ENCODE measurements at regions not wholly inside any gene's neighbourhood (a gene's known extent, or its start where the extent isn't known, plus 50 kb on each side); places are given as distances from the start of the nearest gene placed in this dataset.

DNA sequence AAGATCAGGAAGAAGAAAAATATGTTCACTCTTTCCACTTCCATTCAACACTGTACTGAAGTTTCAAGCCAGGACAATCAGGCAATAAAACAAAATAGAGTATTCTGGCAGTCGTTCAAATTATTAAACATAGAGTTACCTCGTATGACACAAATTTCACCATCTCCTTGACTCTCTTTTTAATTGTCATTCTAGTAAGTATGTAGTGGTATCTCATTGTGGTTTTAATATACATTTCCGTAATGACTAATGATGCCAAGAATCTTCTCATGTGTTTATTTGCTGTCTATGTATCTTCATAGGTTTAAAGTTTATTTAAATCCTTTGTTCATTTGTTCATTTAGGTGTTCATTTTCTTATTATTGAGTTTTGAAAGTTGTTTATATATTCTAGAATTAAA is 352.2 kb downstream of the IDS start:
- H3K27ac ChIP-seq, result peak overlapping the region; percentile 64
- DNase-seq, result no peak
- H3K4me3 ChIP-seq (ENCODE audit: low read depth, low read length), result no peak overlapping the region
- H3K36me3 ChIP-seq (replicated peaks), result no peaks in the 10 kb centered on the region
- TF ChIP-seq, protein P1, sequence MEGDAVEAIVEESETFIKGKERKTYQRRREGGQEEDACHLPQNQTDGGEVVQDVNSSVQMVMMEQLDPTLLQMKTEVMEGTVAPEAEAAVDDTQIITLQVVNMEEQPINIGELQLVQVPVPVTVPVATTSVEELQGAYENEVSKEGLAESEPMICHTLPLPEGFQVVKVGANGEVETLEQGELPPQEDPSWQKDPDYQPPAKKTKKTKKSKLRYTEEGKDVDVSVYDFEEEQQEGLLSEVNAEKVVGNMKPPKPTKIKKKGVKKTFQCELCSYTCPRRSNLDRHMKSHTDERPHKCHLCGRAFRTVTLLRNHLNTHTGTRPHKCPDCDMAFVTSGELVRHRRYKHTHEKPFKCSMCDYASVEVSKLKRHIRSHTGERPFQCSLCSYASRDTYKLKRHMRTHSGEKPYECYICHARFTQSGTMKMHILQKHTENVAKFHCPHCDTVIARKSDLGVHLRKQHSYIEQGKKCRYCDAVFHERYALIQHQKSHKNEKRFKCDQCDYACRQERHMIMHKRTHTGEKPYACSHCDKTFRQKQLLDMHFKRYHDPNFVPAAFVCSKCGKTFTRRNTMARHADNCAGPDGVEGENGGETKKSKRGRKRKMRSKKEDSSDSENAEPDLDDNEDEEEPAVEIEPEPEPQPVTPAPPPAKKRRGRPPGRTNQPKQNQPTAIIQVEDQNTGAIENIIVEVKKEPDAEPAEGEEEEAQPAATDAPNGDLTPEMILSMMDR (IDR thresholded peaks at IDR 0.05; ENCODE audit: low read depth, low read length, missing control alignments), result no peak
- in situ Hi-C loops (cut with HindIII; ENCODE audit: low pct_ligation_motif_present, low sequenced_read_pairs), result no loop called here
- H3K27me3 ChIP-seq (replicated peaks), result no peaks in the 10 kb centered on the region

DNA sequence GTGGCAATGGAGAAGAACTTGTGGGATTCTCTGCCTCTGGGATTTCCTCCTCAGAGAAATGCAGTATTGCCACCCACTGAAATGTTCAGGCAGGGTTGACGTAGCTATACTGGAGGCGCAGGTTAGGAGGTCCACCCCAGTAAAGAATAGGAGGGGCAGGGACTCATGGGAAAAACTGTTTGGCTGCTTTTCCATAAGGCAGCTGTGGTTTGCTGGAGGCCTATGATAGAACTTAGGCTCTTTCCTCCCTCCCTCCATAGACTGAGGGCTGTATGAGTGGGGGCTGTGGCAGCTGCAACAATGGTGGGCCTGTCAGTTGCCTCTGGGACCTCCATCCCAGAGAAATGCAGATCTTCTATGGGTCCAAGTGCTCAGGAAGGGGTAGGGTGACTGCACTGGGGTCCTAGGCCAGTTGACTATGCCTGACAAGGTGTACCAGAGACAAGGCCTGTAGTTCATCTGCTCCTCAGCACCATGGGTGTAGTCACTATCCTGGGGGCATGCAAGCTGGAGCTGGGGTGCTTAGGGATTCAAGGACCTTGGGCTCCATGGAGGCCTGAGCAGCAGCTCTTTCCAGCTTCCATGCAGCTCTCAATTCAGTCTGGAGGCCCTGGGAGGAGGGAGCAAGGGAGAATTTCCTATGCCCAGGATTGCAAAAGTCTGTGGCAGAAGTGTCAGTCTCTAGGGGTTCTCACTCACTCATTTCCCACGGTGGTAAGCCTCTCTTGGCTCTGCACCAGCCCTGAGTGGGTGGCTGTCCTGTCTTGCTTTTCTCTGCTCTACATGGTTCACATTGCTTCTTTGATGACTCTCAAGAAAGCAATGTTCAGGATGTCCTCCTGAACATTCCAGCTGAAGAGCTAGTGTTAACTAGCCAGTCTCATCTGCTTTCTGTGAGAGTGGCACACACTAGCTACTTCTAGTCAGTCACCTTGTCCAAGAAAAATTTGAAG is 353.0 kb downstream of the IDS start:
- Histone ChIP-seq H3K27ac (peak overlapping the region; percentile 64), H3K27me3 (replicated peaks) (no peaks in the 10 kb centered on the region), H3K4me3 (ENCODE audit: low read depth, low read length) (no peak overlapping the region), H3K36me3 (replicated peaks) (no peaks in the 10 kb centered on the region)
- peak; percentile 91 for DNase-seq
- in situ Hi-C loops (cut with HindIII; ENCODE audit: low pct_ligation_motif_present, low sequenced_read_pairs), result no loop called here
- TF ChIP-seq, protein P1 (IDR thresholded peaks at IDR 0.05; ENCODE audit: low read depth, low read length, missing control alignments), result no peak

- TF ChIP-seq, protein P1 (IDR thresholded peaks at IDR 0.05; ENCODE audit: low read depth, low read length, missing control alignments), result no peak
- Histone ChIP-seq H3K27me3 (replicated peaks) (no peaks in the 10 kb centered on the region), H3K4me3 (ENCODE audit: low read depth, low read length) (no peak overlapping the region), H3K36me3 (replicated peaks) (no peaks in the 10 kb centered on the region), H3K27ac (no peak overlapping the region)
- in situ Hi-C loops (cut with HindIII; ENCODE audit: low pct_ligation_motif_present, low sequenced_read_pairs), result no loop called here
- DNase-seq, result no peak
Observed at GRCh38 chrX:149145845-149146285, 359.2 kb downstream of the IDS start.

GRCh38 chrX:149131774-149132173 is 373.3 kb downstream of the IDS start:
- no peak overlapping the region for H3K27ac ChIP-seq
- TF ChIP-seq, protein P1 (IDR thresholded peaks at IDR 0.05; ENCODE audit: low read depth, low read length, missing control alignments), result no peak
- H3K36me3 ChIP-seq (replicated peaks), result no peaks in the 10 kb centered on the region
- in situ Hi-C loops (cut with HindIII; ENCODE audit: low pct_ligation_motif_present, low sequenced_read_pairs), result no loop called here
- no peak overlapping the region for H3K4me3 ChIP-seq (ENCODE audit: low read depth, low read length)
- peak; percentile 5 for DNase-seq
- H3K27me3 ChIP-seq (replicated peaks), result no peaks in the 10 kb centered on the region

- Histone ChIP-seq H3K36me3 (replicated peaks) (no peaks in the 10 kb centered on the region), H3K27me3 (replicated peaks) (no peaks in the 10 kb centered on the region), H3K4me3 (ENCODE audit: low read depth, low read length) (no peak overlapping the region), H3K27ac (no peak overlapping the region)
- in situ Hi-C loops (cut with HindIII; ENCODE audit: low pct_ligation_motif_present, low sequenced_read_pairs), result no loop called here
- peak; percentile 24 for DNase-seq
- TF ChIP-seq, protein P1 (IDR thresholded peaks at IDR 0.05; ENCODE audit: low read depth, low read length, missing control alignments), result no peak
Observed at GRCh38 chrX:149129767-149130166, 375.3 kb downstream of the IDS start.
